OCI-LY3 (cell line): ENCODE measurements at regions not wholly inside any gene's neighbourhood (a gene's known extent, or its start where the extent isn't known, plus 50 kb on each side); places are given as distances from the start of the nearest gene placed in this dataset.

ENCODE experiments used
- H2AFZ ChIP-seq: fragments of 200-600, 300-600 bp; shearing (Covaris generic); 2 replicates; pipeline ENCODE4 v1.6.0; 2014; ENCODE audit warnings: antibody characterized with exemption, low read depth, low read length
- H3K27ac ChIP-seq: fragments of 200-600, 300-600 bp; sonication (generic); 2 replicates; pipeline ENCODE4 v1.5.1; 2014; ENCODE audit warnings: mild to moderate bottlenecking, low read length, moderate library complexity, mixed read lengths
- H3K27me3 ChIP-seq: fragments of 200-600, 300-600 bp; sonication (generic); 2 replicates; pipeline ENCODE4 v1.6.1; 2014; ENCODE audit warnings: low read depth, low read length, mixed read lengths
- H3K36me3 ChIP-seq: fragments of 200-600, 300-600 bp; sonication (generic); replicated peaks from 2 replicates; pipeline ENCODE3; 2014; ENCODE audit warnings: low read depth, low read length, mixed read lengths
- H3K4me1 ChIP-seq: fragments of 300-600, 200-600 bp; sonication (generic); 2 replicates; pipeline ENCODE4 v1.6.1; 2014; ENCODE audit warnings: low read length, mixed read lengths
- H3K4me2 ChIP-seq: fragments of 200-600, 300-600 bp; sonication (generic); 2 replicates; pipeline ENCODE4 v1.6.1; 2014; ENCODE audit warnings: low read length, mixed read lengths
- H3K4me3 ChIP-seq: fragments of 300-600, 200-600 bp; sonication (generic); 2 replicates; pipeline ENCODE4 v1.5.1; 2014; ENCODE audit warnings: antibody characterized with exemption, mild to moderate bottlenecking, low read length, moderate library complexity
- H3K79me2 ChIP-seq: fragments of 300-600, 200-600 bp; shearing (Covaris generic); 2 replicates; pipeline ENCODE4 v1.6.1; 2014; ENCODE audit warnings: mild to moderate bottlenecking, low read length, mixed read lengths
- H3K9ac ChIP-seq: fragments of 300-600, 200-600 bp; shearing (Covaris generic); 2 replicates; pipeline ENCODE4 v1.6.0; 2014; ENCODE audit warnings: mild to moderate bottlenecking, low read length, moderate library complexity
- H3K9me3 ChIP-seq: fragments of 200-600, 300-600 bp; shearing (Covaris generic); 2 replicates; pipeline ENCODE4 v1.6.1; 2014; ENCODE audit warnings: low read length, mixed read lengths; ENCODE audit not compliant: insufficient read depth
- H4K20me1 ChIP-seq: fragments of 200-600, 300-600 bp; sonication (generic); 2 replicates; pipeline ENCODE4 v1.6.1; 2016; ENCODE audit warnings: low read length, mixed read lengths; ENCODE audit not compliant: insufficient read depth
- EZH2phosphoT487 ChIP-seq: fragments of 200-600 bp; shearing (Covaris generic); IDR thresholded peaks from 2 replicates; pipeline ENCODE4 v1.6.1; 2018; ENCODE audit warnings: antibody characterized with exemption, mixed run types, low read depth
- TF ChIP-seq, protein P1 (sequence below): fragments of 200-600, 300-600 bp; sonication (generic); IDR thresholded peaks from 2 replicates; pipeline ENCODE4 v1.5.1; 2014; ENCODE audit warnings: antibody characterized with exemption, low read length, low read depth

DNA sequence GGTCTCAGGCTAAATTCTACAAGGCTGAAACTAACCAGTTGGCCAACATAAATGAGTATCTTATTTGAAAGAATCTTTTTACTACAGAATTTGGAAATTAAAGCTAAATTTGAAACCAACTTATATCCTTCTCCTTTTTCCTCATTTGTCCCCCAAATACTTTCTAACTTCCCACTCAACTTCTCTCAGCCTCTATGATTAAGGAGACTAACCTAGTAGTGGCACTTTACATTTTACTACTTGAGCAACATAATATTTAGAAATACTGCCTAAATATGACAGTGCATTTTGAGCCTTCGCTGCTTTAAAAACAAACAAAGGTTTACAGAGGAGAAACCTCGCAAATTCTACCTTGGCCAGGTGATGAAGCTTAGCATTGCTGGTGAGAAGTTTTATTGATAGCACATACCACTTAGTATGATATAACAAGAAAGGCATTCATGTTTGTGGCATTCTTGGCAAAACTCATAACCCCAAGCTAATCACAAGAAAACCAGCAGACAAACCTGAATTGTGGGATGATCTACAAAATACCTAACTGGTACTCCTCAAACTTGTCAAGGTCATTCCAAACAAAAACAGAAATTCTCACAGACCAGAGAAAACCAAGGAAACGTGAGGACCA, 432.1 kb upstream of the CFAP20DC start:
- Histone ChIP-seq H3K27me3 (no peaks in the 10 kb centered on the region), H3K4me1 (no peaks in the 10 kb centered on the region), H3K4me2 (no peak overlapping the region)

DNA sequence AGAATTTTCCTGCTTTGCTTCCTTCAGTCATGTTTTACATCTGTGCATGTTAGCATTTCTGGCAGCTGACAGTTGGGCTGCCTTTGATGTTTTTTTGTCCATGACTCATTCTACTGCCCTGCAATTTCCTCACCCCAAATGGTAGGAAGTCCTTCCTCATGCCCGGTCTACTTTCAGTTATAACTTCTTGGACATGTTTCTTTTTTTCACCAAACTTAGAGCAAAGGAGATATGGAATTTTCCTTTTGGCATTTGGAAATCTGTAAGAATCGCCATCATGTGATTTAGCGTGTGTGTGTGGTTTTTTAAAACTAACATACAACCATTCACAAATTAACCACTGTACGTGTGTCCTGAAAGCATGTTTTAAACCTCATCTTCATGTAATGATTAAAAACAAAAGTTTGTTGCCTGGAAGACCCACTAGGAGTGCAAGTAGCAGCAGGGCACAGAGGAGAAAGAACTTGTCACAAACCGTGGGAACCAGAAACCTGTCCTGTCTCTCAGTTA, 430.7 kb upstream of the CFAP20DC start:
- H3K79me2 ChIP-seq: no peaks in the 10 kb centered on the region
- H3K4me1 ChIP-seq: no peaks in the 10 kb centered on the region
- H3K36me3 ChIP-seq: no peaks in the 10 kb centered on the region
- no peak overlapping the region for H3K9ac ChIP-seq
- no peak overlapping the region for H3K4me2 ChIP-seq
- TF ChIP-seq, protein P1, sequence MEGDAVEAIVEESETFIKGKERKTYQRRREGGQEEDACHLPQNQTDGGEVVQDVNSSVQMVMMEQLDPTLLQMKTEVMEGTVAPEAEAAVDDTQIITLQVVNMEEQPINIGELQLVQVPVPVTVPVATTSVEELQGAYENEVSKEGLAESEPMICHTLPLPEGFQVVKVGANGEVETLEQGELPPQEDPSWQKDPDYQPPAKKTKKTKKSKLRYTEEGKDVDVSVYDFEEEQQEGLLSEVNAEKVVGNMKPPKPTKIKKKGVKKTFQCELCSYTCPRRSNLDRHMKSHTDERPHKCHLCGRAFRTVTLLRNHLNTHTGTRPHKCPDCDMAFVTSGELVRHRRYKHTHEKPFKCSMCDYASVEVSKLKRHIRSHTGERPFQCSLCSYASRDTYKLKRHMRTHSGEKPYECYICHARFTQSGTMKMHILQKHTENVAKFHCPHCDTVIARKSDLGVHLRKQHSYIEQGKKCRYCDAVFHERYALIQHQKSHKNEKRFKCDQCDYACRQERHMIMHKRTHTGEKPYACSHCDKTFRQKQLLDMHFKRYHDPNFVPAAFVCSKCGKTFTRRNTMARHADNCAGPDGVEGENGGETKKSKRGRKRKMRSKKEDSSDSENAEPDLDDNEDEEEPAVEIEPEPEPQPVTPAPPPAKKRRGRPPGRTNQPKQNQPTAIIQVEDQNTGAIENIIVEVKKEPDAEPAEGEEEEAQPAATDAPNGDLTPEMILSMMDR: no peak
- TF ChIP-seq EZH2phosphoT487: no peak
- no peaks in the 10 kb centered on the region for H3K9me3 ChIP-seq
- no peaks in the 10 kb centered on the region for H3K27me3 ChIP-seq
- no peak overlapping the region for H2AFZ ChIP-seq
- no peak overlapping the region for H3K4me3 ChIP-seq
- no peak overlapping the region for H3K27ac ChIP-seq
- no peaks in the 10 kb centered on the region for H4K20me1 ChIP-seq

More for the DNA sequence above, 432.1 kb upstream of the CFAP20DC start:
- H3K9me3 ChIP-seq: no peaks in the 10 kb centered on the region
- H3K27ac ChIP-seq: no peak overlapping the region
- H4K20me1 ChIP-seq: no peaks in the 10 kb centered on the region
- no peak overlapping the region for H3K9ac ChIP-seq
- TF ChIP-seq, protein P1: no peak
- H3K79me2 ChIP-seq: no peaks in the 10 kb centered on the region
- no peak overlapping the region for H3K4me3 ChIP-seq
- no peak overlapping the region for H2AFZ ChIP-seq
- H3K36me3 ChIP-seq: no peaks in the 10 kb centered on the region

DNA sequence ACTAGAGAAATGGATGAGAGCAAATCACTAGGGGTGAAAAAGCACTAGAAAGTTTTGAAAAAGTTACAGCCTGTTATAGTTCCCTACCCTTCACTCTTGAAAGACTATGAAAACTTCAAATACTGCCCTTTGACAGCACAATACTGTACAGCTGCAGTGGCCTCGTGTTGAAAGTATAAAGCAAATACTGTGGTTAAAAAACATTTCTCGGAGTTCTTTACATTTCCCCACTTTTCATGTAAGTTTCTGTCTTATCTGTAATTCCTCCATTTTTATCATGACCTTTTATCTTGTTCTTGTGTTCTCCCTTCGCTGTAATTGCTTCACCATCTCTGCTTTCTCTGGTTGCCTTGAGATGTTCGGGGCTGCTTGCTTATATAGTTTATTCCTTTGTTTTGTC, 423.8 kb upstream of the CFAP20DC start:
- 0 out of 2 replicates have a peak, but pooled peaks cover 2% of the 10 kb centered on the region for H3K27me3 ChIP-seq
- H3K9ac ChIP-seq: no peak overlapping the region
- H3K4me1 ChIP-seq: peaks cover 11% of the 10 kb centered on the region
- H4K20me1 ChIP-seq: no peaks in the 10 kb centered on the region
- no peak overlapping the region for H3K27ac ChIP-seq
- H3K79me2 ChIP-seq: no peaks in the 10 kb centered on the region
- TF ChIP-seq, protein P1: no peak
- no peak for TF ChIP-seq EZH2phosphoT487
- H2AFZ ChIP-seq: 0 out of 2 replicates have a peak overlapping the region, but pooled peaks have one; percentile 8
- no peak overlapping the region for H3K4me3 ChIP-seq
- peak overlapping the region; percentile 28 for H3K4me2 ChIP-seq
- peaks cover 10% of the 10 kb centered on the region; the same call in 1 of the 2 replicates for H3K9me3 ChIP-seq
- peaks cover 6% of the 10 kb centered on the region for H3K36me3 ChIP-seq

DNA sequence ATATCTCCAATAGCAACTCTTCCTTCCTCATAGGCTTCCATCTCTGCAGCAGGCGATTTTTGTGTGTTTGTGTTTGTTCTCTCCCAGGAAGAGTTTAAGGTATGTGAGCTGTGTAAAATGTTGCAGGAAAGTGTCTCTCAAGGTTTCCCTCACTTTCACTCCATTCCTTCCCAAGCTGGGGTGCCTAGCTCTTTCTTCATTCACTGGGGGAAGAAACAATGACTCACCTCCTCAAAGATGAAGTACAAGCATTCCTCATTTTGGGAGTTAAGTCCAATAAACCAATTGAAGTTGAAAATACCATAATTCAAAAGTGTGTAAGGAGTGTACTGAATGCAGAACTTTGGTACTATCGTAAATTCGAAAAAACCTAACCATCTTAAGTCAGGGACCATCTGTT, 422.7 kb upstream of the CFAP20DC start:
- no peaks in the 10 kb centered on the region for H4K20me1 ChIP-seq
- peaks cover 11% of the 10 kb centered on the region for H3K4me1 ChIP-seq
- peaks cover 6% of the 10 kb centered on the region for H3K36me3 ChIP-seq
- H3K9me3 ChIP-seq: peaks cover 10% of the 10 kb centered on the region; the same call in 1 of the 2 replicates
- TF ChIP-seq, protein P1: no peak
- no peak for TF ChIP-seq EZH2phosphoT487
- H3K27ac ChIP-seq: no peak overlapping the region
- H3K4me2 ChIP-seq: no peak overlapping the region
- H3K4me3 ChIP-seq: no peak overlapping the region
- H3K9ac ChIP-seq: no peak overlapping the region
- 0 out of 2 replicates have a peak, but pooled peaks cover 2% of the 10 kb centered on the region for H3K27me3 ChIP-seq
- H2AFZ ChIP-seq: no peak overlapping the region
- H3K79me2 ChIP-seq: no peaks in the 10 kb centered on the region
